ENCODE measurements at regions not wholly inside any gene's neighbourhood (a gene's known extent, or its start where the extent isn't known, plus 50 kb on each side); places are given as distances from the start of the nearest gene placed in this dataset.
A peak's percentile ranks its signal among the peaks of the same experiment; 100 is the strongest.

- peak overlapping the region; percentile 81 to 98 (median 94) for H3K27ac Mint-ChIP-seq
- ChIA-PET POLR2A (ENCODE audit: partially characterized antibody) (interaction anchor here (0.6 to 2.1 kb wide), 4 partner anchors 16 to 26 kb away, joined by 3 to 12 read pairs (median 3); no protein-coding TSS in a partner anchor), CTCF (ENCODE audit: partially characterized antibody) (interaction anchor here (0.6 to 1.6 kb wide), 4 partner anchors 17 to 588 kb away, joined by 3 to 9 read pairs (median 3); no protein-coding TSS in a partner anchor)
- H3K27ac ChIP-seq (ENCODE audit: low read depth, low read length) = peak overlapping the region; percentile 1
- peaks cover 34% of the 10 kb centered on the region for H3K4me1 ChIP-seq (ENCODE audit: insufficient read depth, low read length)
- no peaks in the 10 kb centered on the region for H3K27me3 Mint-ChIP-seq
- peaks cover 12 to 15% of the 10 kb centered on the region in 2 donors for H3K36me3 Mint-ChIP-seq
- no peaks in the 10 kb centered on the region for H3K9me3 ChIP-seq (ENCODE audit: control insufficient read depth in 1 of 2, low read length in 2 of 2)
- peaks cover 9 to 28% (median 22%) of the 10 kb centered on the region in 8 donors for H3K9me3 Mint-ChIP-seq
- no peak overlapping the region for H3K4me3 ChIP-seq (ENCODE audit: low read length in 2 of 2)
- DNase-seq = peak in 4 of 5 donors; percentile 27 to 43 (median 31)
- H3K36me3 ChIP-seq (ENCODE audit: insufficient read depth, low read length) = no peaks in the 10 kb centered on the region
- H3K4me3 Mint-ChIP-seq = peak overlapping the region; percentile 24 to 86 (median 67)
- no peaks in the 10 kb centered on the region for H3K27me3 ChIP-seq (ENCODE audit: insufficient read depth, low read length)
- intact Hi-C loops (cut with micrococcal nuclease) = no loop called here
- peaks cover 36 to 72% (median 44%) of the 10 kb centered on the region in 4 donors for H3K4me1 Mint-ChIP-seq
These were observed 97.3 kb upstream of the SFMBT2 start for GRCh38 chr10:7507887-7508726.

- Histone ChIP-seq H3K4me3 (ENCODE audit: low read length in 2 of 2) (no peak overlapping the region), H3K9me3 (ENCODE audit: control insufficient read depth in 1 of 2, low read length in 2 of 2) (no peaks in the 10 kb centered on the region), H3K36me3 (ENCODE audit: insufficient read depth, low read length) (no peaks in the 10 kb centered on the region), H3K27ac (ENCODE audit: low read depth, low read length) (no peak overlapping the region), H3K27me3 (ENCODE audit: insufficient read depth, low read length) (no peaks in the 10 kb centered on the region), H3K4me1 (ENCODE audit: insufficient read depth, low read length) (peaks cover 27% of the 10 kb centered on the region)
- ChIA-PET POLR2A (ENCODE audit: partially characterized antibody) (interaction anchor here (1.4 kb wide), 1 partner anchor 16 kb away, joined by 3 read pairs; no protein-coding TSS in a partner anchor), CTCF (ENCODE audit: partially characterized antibody) (no interaction called here)
- H3K27me3 Mint-ChIP-seq = no peaks in the 10 kb centered on the region
- H3K36me3 Mint-ChIP-seq = peaks cover 10 to 15% of the 10 kb centered on the region in 2 donors
- DNase-seq = no peak
- peaks cover 31 to 61% (median 37%) of the 10 kb centered on the region in 4 donors for H3K4me1 Mint-ChIP-seq
- peak overlapping the region; percentile 14 to 94 (median 70) for H3K27ac Mint-ChIP-seq
- peak overlapping the region in 5 of 8 donors; percentile 26 to 47 (median 44) for H3K4me3 Mint-ChIP-seq
- peaks cover 11 to 29% (median 22%) of the 10 kb centered on the region in 8 donors for H3K9me3 Mint-ChIP-seq
- intact Hi-C loops (cut with micrococcal nuclease) = no loop called here
These were observed 95.7 kb upstream of the SFMBT2 start for GRCh38 chr10:7506571-7506970.

DNA sequence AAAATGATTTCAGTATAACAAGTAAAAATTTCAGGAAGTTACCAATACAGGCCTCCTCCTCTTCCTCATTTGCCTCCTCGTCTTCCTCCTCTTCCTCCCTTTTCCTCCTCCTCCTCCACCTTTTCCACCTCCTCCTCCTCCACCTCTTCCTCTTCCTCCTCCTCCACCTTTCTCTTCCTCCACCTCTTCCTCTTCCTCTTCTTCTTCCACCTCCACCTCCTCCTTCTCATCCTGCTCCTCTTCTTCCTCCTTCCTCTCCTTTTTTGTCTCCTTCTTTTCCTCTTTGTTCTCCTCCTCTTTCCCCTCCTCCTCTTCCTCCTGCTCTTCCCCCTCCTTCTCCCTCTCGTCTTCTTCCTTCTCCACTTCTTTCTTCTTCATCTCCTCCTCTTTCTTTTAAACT lies 94.4 kb upstream of the SFMBT2 start:
- H3K27ac ChIP-seq (ENCODE audit: low read depth, low read length) = no peak overlapping the region
- peaks cover 6 to 17% (median 13%) of the 10 kb centered on the region in 8 donors for H3K9me3 Mint-ChIP-seq
- no peak overlapping the region for H3K4me3 ChIP-seq (ENCODE audit: low read length in 2 of 2)
- no peak overlapping the region for H3K4me3 Mint-ChIP-seq
- H3K9me3 ChIP-seq (ENCODE audit: control insufficient read depth in 1 of 2, low read length in 2 of 2) = no peaks in the 10 kb centered on the region
- peaks cover 32 to 53% (median 39%) of the 10 kb centered on the region in 4 donors for H3K4me1 Mint-ChIP-seq
- intact Hi-C loops (cut with micrococcal nuclease) = no loop called here
- peak overlapping the region in 1 of 7 donors; percentile 50 for H3K27ac Mint-ChIP-seq
- H3K36me3 Mint-ChIP-seq = peaks cover 4 to 13% of the 10 kb centered on the region in 2 donors
- no peaks in the 10 kb centered on the region for H3K27me3 Mint-ChIP-seq
- CTCF ChIA-PET (ENCODE audit: partially characterized antibody) = no interaction called here
- no peaks in the 10 kb centered on the region for H3K36me3 ChIP-seq (ENCODE audit: insufficient read depth, low read length)
- no peaks in the 10 kb centered on the region for H3K27me3 ChIP-seq (ENCODE audit: insufficient read depth, low read length)
- POLR2A ChIA-PET (ENCODE audit: partially characterized antibody) = interaction anchor here (0.6 to 1.6 kb wide), 2 partner anchors 14 to 21 kb away, joined by 3 to 5 read pairs; no protein-coding TSS in a partner anchor
- no peak for DNase-seq
- peaks cover 34% of the 10 kb centered on the region for H3K4me1 ChIP-seq (ENCODE audit: insufficient read depth, low read length)

GRCh38 chr10:7503190-7503589 lies 92.4 kb upstream of the SFMBT2 start:
- Mint-ChIP-seq H3K27me3 (no peaks in the 10 kb centered on the region), H3K27ac (no peak overlapping the region), H3K36me3 (no peaks in the 10 kb centered on the region), H3K4me1 (peaks cover 19 to 36% (median 31%) of the 10 kb centered on the region in 4 donors), H3K4me3 (no peak overlapping the region), H3K9me3 (peaks cover 0 to 7% (median 2%) of the 10 kb centered on the region in 8 donors)
- no peaks in the 10 kb centered on the region for H3K36me3 ChIP-seq (ENCODE audit: insufficient read depth, low read length)
- POLR2A ChIA-PET (ENCODE audit: partially characterized antibody) = no interaction called here
- no peak overlapping the region for H3K4me3 ChIP-seq (ENCODE audit: low read length in 2 of 2)
- CTCF ChIA-PET (ENCODE audit: partially characterized antibody) = interaction anchor here (1.1 to 1.3 kb wide), 2 partner anchors 13 to 22 kb away, joined by 3 to 5 read pairs; no protein-coding TSS in a partner anchor
- H3K9me3 ChIP-seq (ENCODE audit: control insufficient read depth in 1 of 2, low read length in 2 of 2) = no peaks in the 10 kb centered on the region
- no peak overlapping the region for H3K27ac ChIP-seq (ENCODE audit: low read depth, low read length)
- no peaks in the 10 kb centered on the region for H3K27me3 ChIP-seq (ENCODE audit: insufficient read depth, low read length)
- intact Hi-C loops (cut with micrococcal nuclease) = no loop called here
- DNase-seq = no peak
- H3K4me1 ChIP-seq (ENCODE audit: insufficient read depth, low read length) = peaks cover 27% of the 10 kb centered on the region

DNA sequence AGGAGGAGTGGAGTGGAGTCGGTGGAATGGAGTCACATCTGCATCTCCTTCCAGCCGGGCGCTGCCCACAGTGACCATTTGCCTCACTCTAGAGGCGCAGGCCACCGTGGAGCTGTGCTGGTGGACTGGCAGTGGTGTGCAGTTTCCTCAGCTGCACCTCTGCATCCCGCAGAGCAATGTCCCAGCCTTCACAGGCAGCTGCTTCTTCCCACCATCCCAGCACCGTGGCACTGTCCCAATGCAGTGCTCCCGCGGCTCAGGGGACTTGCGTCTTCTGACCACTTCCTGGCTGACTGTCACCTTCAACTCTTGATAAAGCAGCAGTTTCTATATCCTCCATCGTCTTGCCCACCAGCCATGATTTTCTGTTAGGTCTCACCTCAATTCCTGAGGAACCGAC lies 90.3 kb upstream of the SFMBT2 start:
- Mint-ChIP-seq H3K9me3 (peaks cover 0 to 7% (median 0%) of the 10 kb centered on the region in 8 donors), H3K27me3 (no peaks in the 10 kb centered on the region), H3K27ac (peak overlapping the region in 4 of 7 donors; percentile 24 to 64 (median 36)), H3K36me3 (no peaks in the 10 kb centered on the region), H3K4me3 (no peak overlapping the region), H3K4me1 (peaks cover 7 to 19% (median 16%) of the 10 kb centered on the region in 4 donors)
- no peak overlapping the region for H3K27ac ChIP-seq (ENCODE audit: low read depth, low read length)
- no peaks in the 10 kb centered on the region for H3K36me3 ChIP-seq (ENCODE audit: insufficient read depth, low read length)
- intact Hi-C loops (cut with micrococcal nuclease) = no loop called here
- H3K4me1 ChIP-seq (ENCODE audit: insufficient read depth, low read length) = peaks cover 8% of the 10 kb centered on the region
- POLR2A ChIA-PET (ENCODE audit: partially characterized antibody) = no interaction called here
- CTCF ChIA-PET (ENCODE audit: partially characterized antibody) = no interaction called here
- no peak for DNase-seq
- H3K9me3 ChIP-seq (ENCODE audit: control insufficient read depth in 1 of 2, low read length in 2 of 2) = no peaks in the 10 kb centered on the region
- no peaks in the 10 kb centered on the region for H3K27me3 ChIP-seq (ENCODE audit: insufficient read depth, low read length)
- no peak overlapping the region for H3K4me3 ChIP-seq (ENCODE audit: low read length in 2 of 2)

DNA sequence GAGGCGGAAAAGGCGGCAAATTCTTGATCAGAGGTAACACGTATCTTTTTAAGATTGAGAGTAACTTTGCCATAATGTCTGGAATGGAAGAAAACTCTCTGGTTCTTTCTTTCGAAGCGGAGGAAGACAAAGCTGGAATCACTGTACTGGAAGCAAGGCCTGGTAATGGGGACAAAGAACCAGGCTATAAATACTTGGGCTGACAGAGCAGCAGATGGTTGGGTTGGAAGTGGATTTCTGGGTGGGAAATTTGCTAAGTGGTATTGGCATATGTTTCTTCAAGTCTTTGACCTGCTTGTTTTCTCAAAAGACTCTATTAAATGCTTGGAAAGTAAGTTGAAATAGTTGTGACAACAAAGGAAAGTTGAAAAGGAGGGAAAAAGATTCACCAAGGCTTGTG lies 87.3 kb upstream of the SFMBT2 start:
- intact Hi-C loops (cut with micrococcal nuclease) = no loop called here
- CTCF ChIA-PET (ENCODE audit: partially characterized antibody) = no interaction called here
- H3K36me3 ChIP-seq (ENCODE audit: insufficient read depth, low read length) = no peaks in the 10 kb centered on the region
- H3K27ac ChIP-seq (ENCODE audit: low read depth, low read length) = no peak overlapping the region
- no peak for DNase-seq
- peaks cover 8% of the 10 kb centered on the region for H3K4me1 ChIP-seq (ENCODE audit: insufficient read depth, low read length)
- peaks cover 10 to 23% (median 13%) of the 10 kb centered on the region in 4 donors for H3K4me1 Mint-ChIP-seq
- H3K9me3 ChIP-seq (ENCODE audit: control insufficient read depth in 1 of 2, low read length in 2 of 2) = no peaks in the 10 kb centered on the region
- H3K4me3 ChIP-seq (ENCODE audit: low read length in 2 of 2) = no peak overlapping the region
- H3K4me3 Mint-ChIP-seq = no peak overlapping the region
- no peaks in the 10 kb centered on the region for H3K36me3 Mint-ChIP-seq
- POLR2A ChIA-PET (ENCODE audit: partially characterized antibody) = no interaction called here
- H3K27ac Mint-ChIP-seq = no peak overlapping the region
- H3K27me3 Mint-ChIP-seq = no peaks in the 10 kb centered on the region
- no peaks in the 10 kb centered on the region for H3K27me3 ChIP-seq (ENCODE audit: insufficient read depth, low read length)
- peaks cover 0 to 5% (median 0%) of the 10 kb centered on the region in 8 donors for H3K9me3 Mint-ChIP-seq

DNA sequence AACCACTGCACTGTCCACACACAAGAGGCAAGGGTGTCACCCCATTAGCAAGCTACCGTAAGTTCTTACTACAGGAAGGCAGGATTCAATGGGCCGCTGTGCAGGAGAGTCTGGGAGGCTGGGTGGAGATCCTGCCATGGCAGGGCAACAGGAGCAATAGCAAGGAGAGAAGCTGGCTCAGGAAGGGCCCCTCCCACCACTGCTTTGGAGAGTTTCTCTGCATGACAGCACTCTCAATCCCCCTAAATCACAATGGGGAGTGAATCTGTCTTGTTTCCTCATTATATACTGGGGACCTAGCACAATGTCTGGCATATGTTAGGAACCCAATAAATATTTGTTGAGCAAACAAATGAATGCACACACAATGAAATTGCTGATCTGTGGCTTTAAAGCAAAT lies 83.2 kb upstream of the SFMBT2 start:
- H3K9me3 Mint-ChIP-seq = peaks cover 0 to 3% (median 0%) of the 10 kb centered on the region in 8 donors
- H3K4me3 ChIP-seq (ENCODE audit: low read length in 2 of 2) = no peak overlapping the region
- H3K27ac Mint-ChIP-seq = no peak overlapping the region
- POLR2A ChIA-PET (ENCODE audit: partially characterized antibody) = interaction anchor here (1.0 kb wide), 1 partner anchor 10 kb away, joined by 3 read pairs; no protein-coding TSS in a partner anchor
- H3K4me1 ChIP-seq (ENCODE audit: insufficient read depth, low read length) = peaks cover 18% of the 10 kb centered on the region
- H3K9me3 ChIP-seq (ENCODE audit: control insufficient read depth in 1 of 2, low read length in 2 of 2) = no peaks in the 10 kb centered on the region
- intact Hi-C loops (cut with micrococcal nuclease) = no loop called here
- CTCF ChIA-PET (ENCODE audit: partially characterized antibody) = interaction anchor here (0.9 kb wide), 1 partner anchor 22 kb away, joined by 4 read pairs; no protein-coding TSS in a partner anchor
- no peaks in the 10 kb centered on the region for H3K27me3 ChIP-seq (ENCODE audit: insufficient read depth, low read length)
- H3K4me1 Mint-ChIP-seq = peaks cover 23 to 38% (median 33%) of the 10 kb centered on the region in 4 donors
- H3K36me3 Mint-ChIP-seq = no peaks in the 10 kb centered on the region
- no peak for DNase-seq
- H3K27ac ChIP-seq (ENCODE audit: low read depth, low read length) = no peak overlapping the region
- no peaks in the 10 kb centered on the region for H3K27me3 Mint-ChIP-seq
- H3K4me3 Mint-ChIP-seq = no peak overlapping the region
- no peaks in the 10 kb centered on the region for H3K36me3 ChIP-seq (ENCODE audit: insufficient read depth, low read length)

Data from CD4-positive, alpha-beta memory T cell (primary cell).